H9 (cell line): ENCODE measurements at regions not wholly inside any gene's neighbourhood (a gene's known extent, or its start where the extent isn't known, plus 50 kb on each side); places are given as distances from the start of the nearest gene placed in this dataset.

Experiments used
- DNase-seq: peaks from one replicate; pipeline ENCODE4 v3.0.0-alpha.2; 2017
- H2AFZ ChIP-seq: one replicate; pipeline ENCODE4 v1.6.1; 2013; ENCODE audit warnings: mild to moderate bottlenecking, low read length, control low read depth, moderate library complexity
- H2AK5ac ChIP-seq: 2 replicates; pipeline ENCODE4 v1.6.1; 2013; ENCODE audit warnings: low read length, control low read depth, mixed read lengths; ENCODE audit not compliant: insufficient read length
- H2BK120ac ChIP-seq: one replicate; pipeline ENCODE4 v1.6.1; 2013; ENCODE audit warnings: low read depth, mild to moderate bottlenecking, low read length, control low read depth, inconsistent platforms; ENCODE audit not compliant: poor library complexity, severe bottlenecking
- H2BK12ac ChIP-seq: 2 replicates; pipeline ENCODE4 v1.6.1; 2013; ENCODE audit warnings: low read length, control low read depth, mixed read lengths, low read depth; ENCODE audit not compliant: insufficient read length
- H2BK15ac ChIP-seq: 2 replicates; pipeline ENCODE4 v1.6.1; 2013; ENCODE audit warnings: low read depth, low read length, control low read depth
- H2BK20ac ChIP-seq: one replicate; pipeline ENCODE4 v1.6.1; 2013; ENCODE audit warnings: low read depth, mild to moderate bottlenecking, low read length, control low read depth, inconsistent platforms; ENCODE audit not compliant: poor library complexity, severe bottlenecking
- H2BK5ac ChIP-seq: 2 replicates; pipeline ENCODE4 v1.6.1; 2013; ENCODE audit warnings: low read length, control low read depth, mixed read lengths; ENCODE audit not compliant: insufficient read length
- H3K14ac ChIP-seq: 2 replicates; pipeline ENCODE4 v1.6.1; 2013; ENCODE audit warnings: low read length, control low read depth; ENCODE audit not compliant: insufficient read depth
- H3K18ac ChIP-seq: 2 replicates; pipeline ENCODE4 v1.6.1; 2013; ENCODE audit warnings: low read depth, mild to moderate bottlenecking, mixed read lengths, low read length, control low read depth; ENCODE audit not compliant: insufficient read length
- H3K23ac ChIP-seq: 2 replicates; pipeline ENCODE4 v1.6.1; 2013; ENCODE audit warnings: low read length, control low read depth, mixed read lengths, low read depth; ENCODE audit not compliant: insufficient read length
- H3K23me2 ChIP-seq: 2 replicates; pipeline ENCODE4 v1.6.1; 2013; ENCODE audit warnings: low read depth, mild to moderate bottlenecking, mixed read lengths, low read length, control low read depth; ENCODE audit not compliant: insufficient read length, poor library complexity, severe bottlenecking
- H3K27ac ChIP-seq: 2 replicates; pipeline ENCODE4 v1.5.1; 2013; ENCODE audit warnings: low read length, control low read depth, mixed read lengths, low read depth; ENCODE audit not compliant: insufficient read length
- H3K27me3 ChIP-seq: 2 replicates; pipeline ENCODE4 v1.6.1; 2013; ENCODE audit warnings: low read length, control low read depth, inconsistent platforms; ENCODE audit not compliant: insufficient read depth
- H3K4ac ChIP-seq: 2 replicates; pipeline ENCODE4 v1.6.1; 2013; ENCODE audit warnings: low read depth, mild to moderate bottlenecking, control low read depth, inconsistent platforms, low read length, moderate library complexity
- H3K4me1 ChIP-seq: 2 replicates; pipeline ENCODE4 v1.6.1; 2013; ENCODE audit warnings: low read length, control low read depth, inconsistent platforms; ENCODE audit not compliant: insufficient read depth
- H3K4me2 ChIP-seq: 2 replicates; pipeline ENCODE4 v1.6.1; 2013; ENCODE audit warnings: low read length, control low read depth, mixed read lengths; ENCODE audit not compliant: insufficient read length, insufficient read depth
- H3K56ac ChIP-seq: 2 replicates; pipeline ENCODE4 v1.6.1; 2013; ENCODE audit warnings: low read depth, mild to moderate bottlenecking, mixed read lengths, low read length, control low read depth; ENCODE audit not compliant: insufficient read length
- H3K79me1 ChIP-seq: 2 replicates; pipeline ENCODE4 v1.6.1; 2013; ENCODE audit warnings: low read depth, mild to moderate bottlenecking, moderate library complexity, low read length, control low read depth, inconsistent platforms; ENCODE audit not compliant: insufficient read depth, poor library complexity, severe bottlenecking
- H3K79me2 ChIP-seq: 2 replicates; pipeline ENCODE4 v1.6.1; 2013; ENCODE audit warnings: low read length, control low read depth, inconsistent platforms; ENCODE audit not compliant: insufficient read depth
- H3K9ac ChIP-seq: 2 replicates; pipeline ENCODE4 v1.6.1; 2013; ENCODE audit warnings: low read length, control low read depth, mixed read lengths; ENCODE audit not compliant: insufficient read length; ENCODE audit errors: extremely low read depth
- H3K9me3 ChIP-seq: one replicate; pipeline ENCODE4 v1.6.1; 2013; ENCODE audit warnings: low read depth, low read length, inconsistent platforms; ENCODE audit not compliant: control insufficient read depth
- H3T11ph ChIP-seq: one replicate; pipeline ENCODE4 v1.6.1; 2013; ENCODE audit warnings: mild to moderate bottlenecking, low read length, control low read depth, inconsistent platforms
- H4K20me1 ChIP-seq: one replicate; pipeline ENCODE4 v1.6.1; 2013; ENCODE audit not compliant: control insufficient read depth, insufficient read length, insufficient read depth
- H4K5ac ChIP-seq: 2 replicates; pipeline ENCODE4 v1.6.1; 2013; ENCODE audit warnings: low read depth, mild to moderate bottlenecking, mixed read lengths, low read length, control low read depth; ENCODE audit not compliant: insufficient read length
- H4K8ac ChIP-seq: replicated peaks from 2 replicates; pipeline ENCODE4 v1.6.1; 2013; ENCODE audit warnings: low read length, control low read depth, mixed read lengths, low read depth; ENCODE audit not compliant: insufficient read length
- H4K91ac ChIP-seq: 2 replicates; pipeline ENCODE4 v1.6.1; 2013; ENCODE audit warnings: low read depth, mild to moderate bottlenecking, moderate library complexity, mixed read lengths, low read length, control low read depth; ENCODE audit not compliant: insufficient read length
- H3K27ac Mint-ChIP-seq, 3 experiments: 2 replicates in 2 of 3; 3 replicates in 1 of 3; pipeline ENCODE4 v1.8.0; 2020 to 2021; ENCODE audit warnings: mixed read lengths in 3 of 3, mild to moderate bottlenecking in 1 of 3, moderate library complexity in 1 of 3
- H3K27me3 Mint-ChIP-seq: 2 replicates; pipeline ENCODE4 v1.8.0; 2021; ENCODE audit warnings: low read depth, mild to moderate bottlenecking, moderate library complexity, mixed read lengths
- H3K36me3 Mint-ChIP-seq, 3 experiments: 2 replicates in 2 of 3; 3 replicates in 1 of 3; pipeline ENCODE4 v1.8.0; 2020 to 2021; ENCODE audit warnings: low read depth in 3 of 3, mixed read lengths in 3 of 3; ENCODE audit not compliant: insufficient read depth in 1 of 3
- H3K4me1 Mint-ChIP-seq, 2 experiments: 2 replicates each; pipeline ENCODE4 v1.8.0; 2020; ENCODE audit warnings: mixed read lengths in 2 of 2
- H3K4me3 Mint-ChIP-seq, 2 experiments: 2 replicates in 1 of 2; 3 replicates in 1 of 2; pipeline ENCODE4 v1.8.0; 2020 to 2021; ENCODE audit warnings: mild to moderate bottlenecking in 2 of 2, mixed read lengths in 2 of 2, moderate library complexity in 1 of 2
- H3K9me3 Mint-ChIP-seq, 2 experiments: 2 replicates in 1 of 2; 3 replicates in 1 of 2; pipeline ENCODE4 v1.8.0; 2020; ENCODE audit warnings: mild to moderate bottlenecking in 2 of 2, mixed read lengths in 2 of 2, moderate library complexity in 1 of 2
- CTCF ChIP-seq: fragments of 200-600 bp; sonication (generic); conservative IDR thresholded peaks from 3 replicates; pipeline ENCODE4 v1.8.0; 2021; ENCODE audit warnings: antibody characterized with exemption, mild to moderate bottlenecking
- WGBS: extraction: QIAGEN DNeasy Blood & Tissue Kit; methylation state at CpG from one replicate; pipeline ENCODE4 v1.1.7; 2013; ENCODE audit warnings: missing lambda C conversion rate, low lambda C conversion rate, mixed read lengths; ENCODE audit not compliant: insufficient read length; ENCODE audit errors: extremely low coverage; 5-methylcytosine and 5-hydroxymethylcytosine counted together

GRCh38 chr1:11400567-11400966 lies 78.4 kb upstream of the DISP3 start:
- Histone ChIP-seq H3K23ac (no peak overlapping the region), H3T11ph (no peak overlapping the region), H3K9ac (no peak overlapping the region), H2AK5ac (no peak overlapping the region), H3K4me2 (no peak overlapping the region), H3K14ac (no peak overlapping the region), H3K23me2 (no peaks in the 10 kb centered on the region), H3K79me1 (no peaks in the 10 kb centered on the region), H2BK15ac (no peak overlapping the region), H2BK120ac (no peak overlapping the region), H4K5ac (no peak overlapping the region), H3K56ac (no peak overlapping the region), H4K91ac (no peak overlapping the region), H3K27me3 (no peaks in the 10 kb centered on the region), H3K79me2 (no peaks in the 10 kb centered on the region), H3K27ac (no peak overlapping the region), H3K18ac (no peak overlapping the region), H2BK5ac (no peak overlapping the region), H3K9me3 (peaks cover 5% of the 10 kb centered on the region), H4K8ac (no peak overlapping the region), H2AFZ (no peak overlapping the region), H3K4ac (no peak overlapping the region), H4K20me1 (no peaks in the 10 kb centered on the region), H2BK20ac (no peak overlapping the region), H3K4me1 (no peaks in the 10 kb centered on the region), H2BK12ac (no peak overlapping the region)
- no peak for DNase-seq
- no peak for TF ChIP-seq CTCF
- Mint-ChIP-seq H3K36me3 (no peaks in the 10 kb centered on the region), H3K4me1 (peaks cover 0 to 11% of the 10 kb centered on the region in 2 experiments; a peak in 3 of 4 replicates), H3K27ac (no peak overlapping the region), H3K4me3 (no peak overlapping the region), H3K9me3 (peaks cover 3 to 4% of the 10 kb centered on the region in 2 experiments; a peak in 2 of 5 replicates), H3K27me3 (peaks cover 5% of the 10 kb centered on the region)
- WGBS: no CpG with 5 or more reads among the region's 7 CpGs
